SK-N-MC (cell line): ENCODE measurements at regions not wholly inside any gene's neighbourhood (a gene's known extent, or its start where the extent isn't known, plus 50 kb on each side); places are given as distances from the start of the nearest gene placed in this dataset.

Experiments used
- EZH2 ChIP-seq: fragments of 200-600 bp; sonication (generic); IDR thresholded peaks from one replicate; pipeline ENCODE4 v1.6.1; 2017; ENCODE audit warnings: antibody characterized with exemption
- POLR2AphosphoS5 ChIP-seq: IDR thresholded peaks from 2 replicates; pipeline ENCODE4 v1.6.1; 2012; ENCODE audit warnings: mild to moderate bottlenecking, low read depth, low read length, borderline replicate concordance

DNA sequence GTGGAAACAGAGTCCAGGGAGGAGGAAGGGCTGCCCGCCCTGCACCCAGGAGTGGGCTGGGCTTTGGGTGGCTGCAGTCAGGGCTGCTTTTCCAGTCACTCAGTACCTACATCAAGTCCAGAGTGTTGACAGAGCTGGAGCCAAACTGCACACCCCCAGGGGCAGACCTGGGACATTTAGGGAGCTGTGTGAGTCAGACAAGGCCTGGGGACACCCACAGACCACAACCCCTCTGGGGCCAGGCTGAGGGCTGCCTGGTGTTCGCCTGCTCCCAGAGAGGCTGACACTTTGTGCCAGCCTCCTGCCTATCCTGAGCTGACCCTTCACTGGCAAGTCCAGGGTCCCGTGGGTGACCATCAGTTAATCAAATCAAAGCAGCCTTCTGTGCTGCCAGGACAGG is 240.0 kb downstream of the BCOR start:
- TF ChIP-seq EZH2 (no peak), POLR2AphosphoS5 (no peak)
